Erythroblast (primary cell): ENCODE measurements at regions not wholly inside any gene's neighbourhood (a gene's known extent, or its start where the extent isn't known, plus 50 kb on each side); places are given as distances from the start of the nearest gene placed in this dataset.
"Not testable (repeated sequence)": the region's sequence is repeated elsewhere in the genome, so short reads cannot be mapped to it uniquely, and the experiment has no call there.

Experiments used
- DNase-seq, 2 experiments: peaks; one replicate each; lab custom pipeline; 2025; lab: John Stamatoyannopoulos, UW
- GATA1 ChIP-seq: IDR thresholded peaks from 2 replicates; pipeline ENCODE4 v1.6.1; 2011; ENCODE audit warnings: low read depth, mild to moderate bottlenecking, control low read depth, low read length, moderate library complexity
- POLR2A ChIP-seq: IDR thresholded peaks from 2 replicates; pipeline ENCODE4 v1.6.1; 2011; ENCODE audit warnings: mild to moderate bottlenecking, low read length

GRCh38 chr14:106327234-106327633, 800.9 kb downstream of the TMEM121 start:
- no peak for DNase-seq
- TF ChIP-seq GATA1: no peak
- no peak for TF ChIP-seq POLR2A

- DNase-seq: not testable (repeated sequence)
Measured at GRCh38 chr14:106327702-106328353, 801.4 kb downstream of the TMEM121 start.

- DNase-seq: not testable (repeated sequence)
Measured at GRCh38 chr14:106329243-106329642, 802.9 kb downstream of the TMEM121 start.

GRCh38 chr14:106329987-106330774, 803.8 kb downstream of the TMEM121 start:
- not testable (repeated sequence) for DNase-seq

GRCh38 chr14:106334428-106335109, 808.2 kb downstream of the TMEM121 start:
- not testable (repeated sequence) for DNase-seq

GRCh38 chr14:106335110-106335429, 808.7 kb downstream of the TMEM121 start:
- not testable (repeated sequence) for DNase-seq

- not testable (repeated sequence) for DNase-seq
Measured at GRCh38 chr14:106338775-106339174, 812.4 kb downstream of the TMEM121 start.

GRCh38 chr14:106340658-106341057, 814.3 kb downstream of the TMEM121 start:
- DNase-seq: not testable (repeated sequence)

GRCh38 chr14:106341161-106341560, 814.8 kb downstream of the TMEM121 start:
- DNase-seq: not testable (repeated sequence)

- TF ChIP-seq POLR2A: no peak
- no peak for TF ChIP-seq GATA1
- no peak for DNase-seq
Measured at GRCh38 chr14:106343626-106344025, 817.2 kb downstream of the TMEM121 start.

- DNase-seq: not testable (repeated sequence)
Measured at GRCh38 chr14:106344065-106344614, 817.8 kb downstream of the TMEM121 start.

GRCh38 chr14:106344791-106345479, 818.6 kb downstream of the TMEM121 start:
- not testable (repeated sequence) for DNase-seq

- TF ChIP-seq POLR2A: no peak
- TF ChIP-seq GATA1: no peak
- DNase-seq: no peak
Measured at GRCh38 chr14:106346084-106346483, 819.7 kb downstream of the TMEM121 start.

GRCh38 chr14:106346534-106347290, 820.3 kb downstream of the TMEM121 start:
- no peak for DNase-seq
- TF ChIP-seq GATA1: no peak
- no peak for TF ChIP-seq POLR2A
